Activated CD8-positive, alpha-beta memory T cell treated with anti-CD3 and anti-CD28 coated beads for 1 hour (primary cell): ENCODE measurements at regions not wholly inside any gene's neighbourhood (a gene's known extent, or its start where the extent isn't known, plus 50 kb on each side); places are given as distances from the start of the nearest gene placed in this dataset.

Source experiments
- DNase-seq, 2 donors: peaks; one replicate each; pipeline ENCODE4 v3.0.0-alpha.2; 2020; ENCODE audit warnings: low read depth in 1 of 2; ENCODE audit errors: extremely low read depth in 1 of 2

DNA sequence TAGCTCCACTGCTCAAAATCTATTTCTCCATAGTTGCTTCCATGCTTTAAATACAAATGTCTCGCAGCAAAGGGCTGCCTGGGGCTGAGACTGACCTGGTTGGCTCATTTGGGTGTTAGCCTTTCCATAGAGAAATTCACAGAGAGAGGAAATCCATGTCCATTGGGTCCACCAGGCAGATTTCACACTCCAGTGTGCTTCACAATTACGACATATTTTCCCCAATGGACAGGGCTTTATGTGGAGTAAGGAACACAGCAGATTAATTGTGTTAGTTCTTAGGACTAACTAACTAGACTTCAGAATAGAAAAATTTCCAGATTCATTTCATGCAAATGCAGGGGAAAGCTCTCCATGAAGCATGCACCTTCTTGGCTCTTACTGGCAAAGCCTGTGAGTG is 180.7 kb downstream of the FBXO15 start:
- no peak for DNase-seq

DNA sequence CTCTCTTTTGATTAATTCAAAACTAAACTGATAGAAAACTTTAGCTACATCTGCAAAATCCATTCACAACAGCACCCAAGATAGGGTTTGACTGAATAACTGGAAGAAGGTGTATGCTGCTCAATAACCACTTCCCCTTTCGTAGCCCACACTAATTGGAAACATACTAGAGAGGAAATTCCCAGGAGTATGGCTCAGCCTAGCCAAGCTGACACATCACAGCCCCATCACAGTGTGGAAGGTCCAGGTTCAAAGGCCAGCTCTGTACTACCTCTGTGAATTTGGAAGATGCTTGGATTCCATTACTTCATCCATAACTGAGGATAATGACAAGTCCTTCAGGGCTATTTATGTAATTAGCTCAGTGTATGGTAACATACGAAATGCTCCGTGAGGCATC is 185.4 kb downstream of the FBXO15 start:
- no peak for DNase-seq

- no peak for DNase-seq
Measured at GRCh38 chr18:73961804-73962203, 185.8 kb downstream of the FBXO15 start.

DNA sequence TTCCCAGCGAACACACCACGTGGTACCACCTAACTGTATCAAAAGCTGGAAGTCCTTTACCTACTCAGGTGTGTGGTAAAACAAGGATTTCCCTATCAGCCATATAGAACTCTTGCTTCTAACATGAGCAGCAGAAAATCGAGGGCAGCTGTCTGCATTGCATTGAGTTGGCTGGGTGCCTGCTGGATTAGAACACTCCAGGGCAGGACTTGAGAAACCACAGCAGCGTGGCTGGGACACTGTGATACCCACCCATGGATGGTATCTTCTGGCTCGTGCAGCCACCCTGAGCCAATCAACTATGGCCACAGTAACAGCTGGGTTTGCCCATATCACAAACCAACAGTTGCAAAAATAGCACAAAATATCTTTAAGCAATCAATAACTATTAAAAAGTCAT is 188.3 kb downstream of the FBXO15 start:
- no peak for DNase-seq

- DNase-seq, result no peak
Measured at GRCh38 chr18:73954268-73954667, 193.4 kb downstream of the FBXO15 start.

- DNase-seq, result no peak
Measured at GRCh38 chr18:73952296-73952946, 195.2 kb downstream of the FBXO15 start.

DNA sequence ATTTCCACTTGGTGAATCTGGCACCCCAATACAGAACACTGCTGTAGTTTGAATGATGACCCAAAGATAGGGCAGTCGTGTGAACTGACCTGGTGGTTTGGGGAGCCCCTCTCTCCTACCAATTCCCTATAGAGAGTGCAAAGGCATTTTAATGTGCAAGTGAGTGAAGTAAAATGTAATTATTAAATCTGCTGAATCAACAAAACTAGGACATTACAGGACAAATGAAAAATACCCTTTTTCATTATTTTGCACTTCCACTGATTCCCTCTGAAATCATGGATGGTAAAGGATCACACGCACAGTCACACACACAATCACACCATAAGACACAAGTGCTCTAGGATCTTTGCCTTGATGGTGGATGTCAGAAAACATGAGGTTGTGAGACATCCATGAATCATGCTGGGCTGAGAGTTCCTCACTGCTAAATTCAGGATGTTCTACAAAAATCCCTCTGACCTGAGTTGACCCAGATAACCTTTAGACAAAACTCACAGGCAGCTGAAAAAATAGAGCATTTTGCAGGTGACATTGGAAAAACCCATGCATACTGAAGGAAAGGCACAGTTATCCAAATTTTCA is 197.4 kb downstream of the FBXO15 start:
- DNase-seq, result no peak

- no peak for DNase-seq
Measured at GRCh38 chr18:73948497-73948896, 199.1 kb downstream of the FBXO15 start.

- DNase-seq, result no peak
Measured at GRCh38 chr18:73948084-73948483, 199.6 kb downstream of the FBXO15 start.

DNA sequence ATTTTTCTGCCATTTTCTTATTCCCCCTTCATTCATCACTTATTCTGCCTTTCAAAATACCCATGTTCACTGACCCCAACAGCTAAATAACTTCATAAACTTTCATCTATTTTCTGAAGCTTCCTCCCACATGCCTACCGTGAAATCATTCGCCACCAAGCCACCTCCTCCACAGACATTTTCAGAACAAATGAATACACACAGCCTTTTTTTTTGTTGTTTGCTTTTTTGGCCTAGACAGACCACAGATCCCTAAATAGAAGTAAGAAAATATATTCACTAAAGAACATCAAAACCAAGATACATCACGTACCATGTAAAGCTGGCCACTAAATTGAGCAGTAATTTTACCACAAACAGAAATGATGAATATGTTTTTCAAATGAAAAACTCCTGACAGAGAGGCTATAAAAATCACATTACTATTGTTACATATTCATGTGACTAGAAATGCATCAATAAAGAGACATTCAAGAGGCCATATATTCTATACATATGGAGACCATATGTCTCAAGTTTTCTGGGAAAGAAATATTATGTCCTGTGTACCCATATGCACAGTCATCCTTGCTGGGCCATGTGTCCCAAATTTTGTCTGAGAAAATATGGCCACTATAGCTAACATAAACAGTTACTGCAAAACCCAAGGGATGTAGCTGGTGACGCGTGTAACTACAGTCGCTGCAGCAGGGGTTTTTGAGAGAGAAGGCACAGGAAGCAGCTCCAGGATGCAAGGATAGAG is 200.3 kb downstream of the FBXO15 start:
- no peak for DNase-seq

- no peak for DNase-seq
Measured at GRCh38 chr18:73945130-73945792, 202.4 kb downstream of the FBXO15 start.

DNA sequence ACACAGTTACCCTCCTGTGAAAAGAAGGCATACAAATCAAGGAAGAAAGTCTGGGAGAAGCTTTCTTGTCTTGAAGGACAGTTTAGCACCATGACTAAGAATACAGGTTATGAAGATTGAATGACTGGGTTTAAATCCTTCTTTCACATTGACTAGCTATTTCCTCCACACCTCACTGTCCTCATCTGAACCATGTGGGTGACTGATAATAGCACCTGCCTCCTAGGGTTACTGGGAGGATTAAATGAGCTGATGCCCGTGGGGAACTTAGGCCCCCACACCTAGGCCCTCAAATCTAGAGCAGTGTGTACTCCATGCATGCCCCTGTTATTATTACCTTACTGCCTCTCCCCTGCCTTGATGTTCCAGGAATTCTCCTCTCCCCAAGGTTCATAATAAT is 202.9 kb downstream of the FBXO15 start:
- DNase-seq, result no peak

DNA sequence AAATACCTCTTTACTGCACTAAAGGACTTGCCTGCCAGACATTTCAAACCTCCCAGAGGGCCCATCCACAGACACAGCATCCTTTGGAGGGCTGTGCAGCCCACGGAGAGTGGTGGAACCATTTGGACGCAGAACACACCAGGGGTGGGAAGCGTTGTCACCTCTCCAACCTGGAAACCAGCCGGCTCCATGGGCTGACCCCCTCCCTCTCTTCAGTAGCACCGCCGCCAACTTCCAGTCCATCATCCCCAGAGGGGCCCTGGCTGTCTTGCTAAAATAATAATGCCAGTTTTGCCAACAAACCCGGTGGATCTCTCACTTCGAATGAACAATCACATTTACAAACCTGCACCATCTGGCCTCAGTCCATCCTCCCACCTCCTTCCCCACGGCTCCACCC is 203.9 kb downstream of the FBXO15 start:
- no peak for DNase-seq

DNA sequence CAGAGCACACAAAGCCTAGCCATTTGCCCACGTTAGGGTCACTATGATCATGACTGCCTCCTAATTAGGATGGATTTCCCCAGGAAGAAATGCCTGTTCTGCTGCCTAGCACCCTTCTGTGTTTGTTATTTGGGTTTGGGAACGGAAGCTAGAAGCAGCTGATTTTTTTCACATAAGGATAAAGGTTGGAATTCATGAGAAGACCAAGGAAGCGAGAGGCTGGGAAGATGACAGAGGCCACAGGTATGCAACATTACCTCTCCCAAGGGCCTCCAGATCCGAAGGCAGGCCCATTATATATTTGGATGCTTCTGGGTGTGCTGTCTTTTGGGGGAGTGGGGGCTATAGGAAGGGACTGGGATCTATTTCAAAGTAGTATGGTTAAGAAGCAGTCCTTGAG is 204.7 kb downstream of the FBXO15 start:
- DNase-seq, result no peak

DNA sequence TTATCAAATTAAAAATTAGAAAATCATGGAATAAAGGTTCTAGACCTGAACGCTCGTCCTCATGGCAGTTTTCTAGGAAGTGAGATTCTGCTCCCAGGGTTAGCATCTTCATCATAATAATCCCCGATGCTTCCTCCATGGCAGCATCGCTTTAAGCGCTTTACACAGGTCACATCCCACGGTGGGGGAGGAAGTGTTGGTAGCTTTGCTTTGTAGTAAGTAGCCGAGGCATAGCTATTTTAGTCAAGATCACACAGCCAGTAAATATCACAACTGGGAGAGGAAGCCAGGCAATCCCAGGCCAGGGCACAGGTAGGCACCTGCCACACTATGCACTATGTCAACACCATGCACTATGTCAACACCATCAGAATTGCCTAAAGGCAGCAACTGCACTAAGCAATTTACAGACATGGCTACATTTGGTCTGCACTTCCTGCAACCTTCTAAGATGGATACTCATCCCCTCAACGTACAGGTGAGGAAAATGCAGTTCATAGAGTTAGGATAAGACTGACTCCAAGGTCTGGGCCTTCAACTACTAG is 205.5 kb downstream of the FBXO15 start:
- DNase-seq, result no peak

DNA sequence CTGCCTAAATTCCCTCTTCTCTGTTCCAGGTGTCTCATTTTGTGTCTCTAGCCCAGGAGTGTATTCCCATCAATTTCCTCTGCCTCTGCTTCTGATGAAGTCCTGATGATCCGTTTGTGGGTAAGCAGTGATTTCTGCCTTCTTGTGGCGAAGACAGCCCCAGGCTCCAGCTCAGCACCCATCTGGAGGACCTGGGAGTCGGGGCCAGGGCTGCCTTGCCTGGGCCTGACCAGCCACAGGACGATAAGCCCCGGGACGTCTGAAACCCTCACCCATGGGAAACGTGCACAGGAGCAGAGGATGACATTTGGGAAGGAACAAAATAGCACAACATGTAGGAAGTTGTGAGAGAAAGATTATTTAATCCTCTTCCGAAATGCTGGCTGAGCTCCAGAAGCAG is 206.9 kb downstream of the FBXO15 start:
- no peak for DNase-seq

GRCh38 chr18:73939391-73939790 is 208.2 kb downstream of the FBXO15 start:
- no peak for DNase-seq

DNA sequence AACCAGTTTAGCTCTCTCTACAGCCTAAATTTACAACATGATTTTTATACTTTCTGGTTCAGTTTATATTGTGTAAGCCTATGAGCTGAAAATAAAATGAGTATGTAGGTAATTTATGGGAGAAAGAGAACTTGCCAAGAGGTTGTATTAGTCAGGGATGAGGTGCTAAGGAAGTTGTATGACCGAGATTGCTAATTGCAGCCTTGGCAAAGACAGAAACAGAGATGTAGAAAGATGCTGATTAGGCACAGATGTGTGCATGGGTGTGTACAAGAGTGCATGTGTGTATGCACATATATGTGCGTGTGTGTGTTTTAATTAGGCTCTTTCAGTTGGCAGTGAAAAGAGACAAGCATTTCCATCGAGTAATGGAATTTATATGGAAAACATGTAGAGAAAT is 213.9 kb downstream of the FBXO15 start:
- DNase-seq, result no peak

- DNase-seq, result no peak
Measured at GRCh38 chr18:73932976-73933375, 214.7 kb downstream of the FBXO15 start.

GRCh38 chr18:73927496-73927895 is 220.1 kb downstream of the FBXO15 start:
- no peak for DNase-seq

GRCh38 chr18:73924836-73925235 is 222.8 kb downstream of the FBXO15 start:
- DNase-seq, result no peak

GRCh38 chr18:73924307-73924706 is 223.3 kb downstream of the FBXO15 start:
- no peak for DNase-seq
